Uterus (tissue), 3 donors: ENCODE measurements at regions not wholly inside any gene's neighbourhood (a gene's known extent, or its start where the extent isn't known, plus 50 kb on each side); places are given as distances from the start of the nearest gene placed in this dataset.

Experiments used
- DNase-seq, 2 donors: peaks; one replicate each; pipeline ENCODE4 v3.0.0-alpha.2; 2019 to 2020
- H3K27ac ChIP-seq, 2 donors: fragments of 200-600 bp; sonication (generic); 1 replicate in 1 of 2; 2 replicates in 1 of 2; pipeline ENCODE4 v1.5.1; 2016 to 2018
- H3K27me3 ChIP-seq, 2 donors: fragments of 200-600 bp; sonication (generic); one replicate each; pipeline ENCODE4 v1.5.1; 2018 to 2019; ENCODE audit warnings: control low read depth in 1 of 2
- H3K36me3 ChIP-seq, 2 donors: fragments of 200-600 bp; sonication (generic); one replicate each; pipeline ENCODE4 v1.5.1; 2019; ENCODE audit warnings: control low read depth in 1 of 2
- H3K4me1 ChIP-seq, 2 donors: fragments of 200-600 bp; sonication (generic); one replicate each; pipeline ENCODE4 v1.5.1; 2018 to 2019; ENCODE audit warnings: control low read depth in 1 of 2
- H3K4me3 ChIP-seq, 2 donors: fragments of 200-600 bp; sonication (generic); 1 replicate in 1 of 2; 2 replicates in 1 of 2; pipeline ENCODE4 v1.5.1; 2018 to 2019; ENCODE audit warnings: mild to moderate bottlenecking in 1 of 2
- H3K9me3 ChIP-seq, 2 donors: fragments of 200-600 bp; sonication (generic); one replicate each; pipeline ENCODE4 v1.5.1; 2019; ENCODE audit warnings: control low read depth in 1 of 2
- POLR2A ChIP-seq, 2 donors: fragments of 450-650 bp; IDR thresholded peaks; one replicate each; pipeline ENCODE4 v1.6.1; 2016; ENCODE audit warnings: antibody characterized with exemption in 2 of 2, mild to moderate bottlenecking in 1 of 2, moderate library complexity in 1 of 2
- intact Hi-C: fragments of 100-400 bp; cut with DNase I; formaldehyde crosslinking; loops from one replicate; pipeline ENCODE4 v1.15.1; 2023; ENCODE audit warnings: low total_unique reads
- TF ChIP-seq, protein P1 (sequence below), 4 experiments: fragments of 200-600 bp in 2 of 4; fragments of 450-650 bp in 2 of 4; sonication (generic) in 2 of 4; IDR thresholded peaks; one replicate each; pipeline ENCODE4 v1.5.1; 2016 to 2019; ENCODE audit warnings: antibody characterized with exemption in 4 of 4, mild to moderate bottlenecking in 2 of 4, moderate library complexity in 1 of 4
- donor health status: DM: yes; HTN: yes; CAD: no.

GRCh38 chr1:227401562-227402342 is 83.5 kb upstream of the CDC42BPA start:
- intact Hi-C loops: no loop called here
- H3K27me3 ChIP-seq: no peaks in the 10 kb centered on the region
- no peak for DNase-seq
- no peaks in the 10 kb centered on the region for H3K9me3 ChIP-seq
- H3K36me3 ChIP-seq: no peaks in the 10 kb centered on the region
- H3K4me1 ChIP-seq: no peaks in the 10 kb centered on the region
- TF ChIP-seq POLR2A (IDR thresholded peaks at IDR 0.05): no peak
- TF ChIP-seq, protein P1, sequence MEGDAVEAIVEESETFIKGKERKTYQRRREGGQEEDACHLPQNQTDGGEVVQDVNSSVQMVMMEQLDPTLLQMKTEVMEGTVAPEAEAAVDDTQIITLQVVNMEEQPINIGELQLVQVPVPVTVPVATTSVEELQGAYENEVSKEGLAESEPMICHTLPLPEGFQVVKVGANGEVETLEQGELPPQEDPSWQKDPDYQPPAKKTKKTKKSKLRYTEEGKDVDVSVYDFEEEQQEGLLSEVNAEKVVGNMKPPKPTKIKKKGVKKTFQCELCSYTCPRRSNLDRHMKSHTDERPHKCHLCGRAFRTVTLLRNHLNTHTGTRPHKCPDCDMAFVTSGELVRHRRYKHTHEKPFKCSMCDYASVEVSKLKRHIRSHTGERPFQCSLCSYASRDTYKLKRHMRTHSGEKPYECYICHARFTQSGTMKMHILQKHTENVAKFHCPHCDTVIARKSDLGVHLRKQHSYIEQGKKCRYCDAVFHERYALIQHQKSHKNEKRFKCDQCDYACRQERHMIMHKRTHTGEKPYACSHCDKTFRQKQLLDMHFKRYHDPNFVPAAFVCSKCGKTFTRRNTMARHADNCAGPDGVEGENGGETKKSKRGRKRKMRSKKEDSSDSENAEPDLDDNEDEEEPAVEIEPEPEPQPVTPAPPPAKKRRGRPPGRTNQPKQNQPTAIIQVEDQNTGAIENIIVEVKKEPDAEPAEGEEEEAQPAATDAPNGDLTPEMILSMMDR (IDR thresholded peaks at IDR 0.05): no peak
- H3K4me3 ChIP-seq: no peak overlapping the region
- H3K27ac ChIP-seq: no peak overlapping the region

- H3K27ac ChIP-seq: no peak overlapping the region
- no peak overlapping the region for H3K4me3 ChIP-seq
- no peak for DNase-seq
- no peaks in the 10 kb centered on the region for H3K4me1 ChIP-seq
- TF ChIP-seq POLR2A (IDR thresholded peaks at IDR 0.05): no peak
- TF ChIP-seq, protein P1 (IDR thresholded peaks at IDR 0.05): no peak
- no peaks in the 10 kb centered on the region for H3K36me3 ChIP-seq
- intact Hi-C loops: no loop called here
- no peaks in the 10 kb centered on the region for H3K27me3 ChIP-seq
- H3K9me3 ChIP-seq: no peaks in the 10 kb centered on the region
Measured at GRCh38 chr1:227399152-227399730, 80.9 kb upstream of the CDC42BPA start.

GRCh38 chr1:227397354-227397978 is 79.2 kb upstream of the CDC42BPA start:
- TF ChIP-seq POLR2A (IDR thresholded peaks at IDR 0.05): no peak
- TF ChIP-seq, protein P1 (IDR thresholded peaks at IDR 0.05): no peak
- Histone ChIP-seq H3K9me3 (no peaks in the 10 kb centered on the region), H3K4me3 (no peak overlapping the region), H3K27me3 (no peaks in the 10 kb centered on the region), H3K36me3 (no peaks in the 10 kb centered on the region), H3K4me1 (no peaks in the 10 kb centered on the region), H3K27ac (no peak overlapping the region)
- DNase-seq: no peak
- intact Hi-C loops: no loop called here

DNA sequence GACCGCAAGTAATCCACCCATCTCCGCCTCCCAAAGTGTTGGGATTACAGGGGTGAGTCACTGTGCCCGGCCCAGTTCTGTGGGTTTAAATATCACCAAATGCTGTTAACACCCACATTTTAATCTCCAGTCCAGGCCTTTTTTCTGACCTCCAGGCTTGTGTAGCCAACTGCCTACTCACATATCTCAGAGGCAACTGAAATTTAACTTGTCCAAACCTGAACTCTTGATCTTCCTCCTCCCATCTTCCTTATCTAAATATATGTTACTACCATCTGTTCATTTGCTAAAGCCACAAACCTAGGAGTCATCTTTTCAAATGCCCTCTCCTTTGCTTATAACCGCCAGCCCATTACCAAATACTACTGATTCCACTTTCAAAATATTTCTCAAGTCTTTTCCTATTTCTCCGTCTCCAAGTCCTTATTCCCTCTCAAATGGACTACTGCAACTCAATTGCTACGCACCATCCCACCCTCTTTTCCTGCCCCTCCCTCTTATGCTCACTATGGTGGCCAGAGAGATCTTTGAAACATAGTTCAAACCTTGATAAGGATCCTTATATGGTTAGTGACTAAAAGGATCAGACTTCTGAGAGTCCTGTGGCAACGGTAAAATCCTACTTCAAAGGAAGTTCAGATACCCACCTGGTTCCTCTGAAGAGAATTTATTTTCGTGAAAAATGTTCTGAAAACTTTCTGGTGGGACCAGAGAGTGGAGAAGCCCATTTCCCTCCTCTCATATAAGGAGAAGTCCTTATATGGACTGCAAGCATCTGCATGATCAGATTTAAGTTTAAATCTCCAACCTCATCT is 78.5 kb upstream of the CDC42BPA start:
- no peak for DNase-seq
- H3K4me3 ChIP-seq: no peak overlapping the region
- H3K9me3 ChIP-seq: no peaks in the 10 kb centered on the region
- H3K4me1 ChIP-seq: no peaks in the 10 kb centered on the region
- H3K27me3 ChIP-seq: no peaks in the 10 kb centered on the region
- H3K36me3 ChIP-seq: no peaks in the 10 kb centered on the region
- intact Hi-C loops: no loop called here
- TF ChIP-seq, protein P1 (IDR thresholded peaks at IDR 0.05): no peak
- TF ChIP-seq POLR2A (IDR thresholded peaks at IDR 0.05): no peak
- H3K27ac ChIP-seq: no peak overlapping the region
